A549 (cell line): ENCODE measurements at regions not wholly inside any gene's neighbourhood (a gene's known extent, or its start where the extent isn't known, plus 50 kb on each side); places are given as distances from the start of the nearest gene placed in this dataset.

ENCODE experiments used
- ATAC-seq, 2 experiments: fragments of 200-7000 bp in 1 of 2; fragments of >200 bp in 1 of 2; cut with Nextera tagmentation in 1 of 2; cut with Tn5 transposase in 1 of 2; 3 replicates each; pipeline versions ENCODE4 v1.8.0 to v1.9.1; 2018 to 2020; ENCODE audit warnings: mild to moderate bottlenecking in 1 of 2, moderate library complexity in 1 of 2
- CTCF ChIA-PET: fragments of 300-600 bp; sonication (Branson Sonifier 250); formaldehyde crosslinking; extraction: SDS; loops from one replicate; lab custom pipeline; 2021; ENCODE audit warnings: antibody characterized with exemption, inconsistent platforms; lab: Yijun Ruan, JAX
- POLR2A ChIA-PET: fragments of 350-600 bp; formaldehyde crosslinking; extraction: SDS; loops from one replicate; lab custom pipeline; 2021; ENCODE audit warnings: antibody characterized with exemption, inconsistent platforms; lab: Yijun Ruan, JAX
- DNase-seq, 2 experiments: peaks; one replicate each; pipeline versions ENCODE4 v3.0.0 to v3.0.0-alpha.2; 2011 to 2016; ENCODE audit warnings: low read depth in 1 of 2, low spot score in 1 of 2
- FAIRE-seq: peaks from 2 replicates; lab custom pipeline; 2011; peaks lifted over from hg19 to GRCh38; lab: Jason Lieb, UNC
- H3K27ac ChIP-seq, 2 experiments: fragments of >200 bp; sonication (Bioruptor Twin); formaldehyde crosslinking; 3 replicates each; pipeline ENCODE4 v1.5.1; 2016 to 2017
- H3K4me1 ChIP-seq: fragments of >200 bp; sonication (Bioruptor Twin); formaldehyde crosslinking; 3 replicates; pipeline ENCODE4 v1.6.1; 2016
- H3K4me2 ChIP-seq: fragments of >200 bp; sonication (Bioruptor Twin); formaldehyde crosslinking; 3 replicates; pipeline ENCODE4 v1.6.1; 2016
- H3K4me3 ChIP-seq: fragments of >200 bp; sonication (Bioruptor Twin); formaldehyde crosslinking; 3 replicates; pipeline ENCODE4 v1.5.1; 2016
- H3K9me3 ChIP-seq: fragments of >200 bp; sonication (Bioruptor Twin); formaldehyde crosslinking; 3 replicates; pipeline ENCODE4 v1.6.1; 2016
- CBX8 ChIP-seq: fragments of 200-600 bp; sonication (generic); IDR thresholded peaks from 2 replicates; pipeline ENCODE4 v1.6.1; 2016
- CHD2 ChIP-seq: fragments of 150-350 bp; IDR thresholded peaks from 2 replicates; pipeline ENCODE4 v1.6.1; 2014; ENCODE audit warnings: low read length; ENCODE audit not compliant: partially characterized antibody
- EHMT2 ChIP-seq: fragments of 200-600 bp; sonication (generic); IDR thresholded peaks from 2 replicates; pipeline ENCODE4 v1.6.1; 2016; ENCODE audit warnings: antibody characterized with exemption, low read depth, mild to moderate bottlenecking, moderate library complexity
- ELK1 ChIP-seq: fragments of 150-350 bp; IDR thresholded peaks from 2 replicates; pipeline ENCODE4 v1.6.1; 2014; ENCODE audit warnings: low read depth, mild to moderate bottlenecking, low read length
- FOSL2 ChIP-seq, 2 experiments: fragments of 450-650 bp in 1 of 2; fragments of >200 bp in 1 of 2; sonication (Bioruptor Twin) in 1 of 2; formaldehyde crosslinking; IDR thresholded peaks; 2 replicates each; pipeline versions ENCODE4 v1.5.0 to v1.6.1; 2016 to 2020; ENCODE audit warnings: mild to moderate bottlenecking in 1 of 2, moderate library complexity in 1 of 2
- HMGXB4 ChIP-seq: fragments of 250-450 bp; sonication (Bioruptor Pico); IDR thresholded peaks from 2 replicates; pipeline ENCODE4 v1.5.0; 2021; ENCODE audit warnings: mild to moderate bottlenecking, moderate library complexity, borderline replicate concordance
- HOXB13 ChIP-seq: fragments of 250-450 bp; sonication (Bioruptor Pico); IDR thresholded peaks from 2 replicates; pipeline ENCODE4 v1.5.0; 2020; ENCODE audit warnings: low read depth, mild to moderate bottlenecking, moderate library complexity
- KDM5A ChIP-seq: fragments of 200-600 bp; sonication (generic); IDR thresholded peaks from 2 replicates; pipeline ENCODE4 v1.6.1; 2016; ENCODE audit warnings: antibody characterized with exemption, mild to moderate bottlenecking
- MAZ ChIP-seq: fragments of 150-350 bp; IDR thresholded peaks from 2 replicates; pipeline ENCODE4 v1.6.1; 2014; ENCODE audit warnings: antibody characterized with exemption, low read depth, low read length, borderline replicate concordance
- MYC ChIP-seq: IDR thresholded peaks from 2 replicates; pipeline ENCODE4 v1.6.1; 2012; ENCODE audit warnings: mild to moderate bottlenecking, inconsistent platforms, low read length, improper control_type of control experiment, borderline replicate concordance
- NFE2L2 ChIP-seq: fragments of 150-350 bp; conservative IDR thresholded peaks from 2 replicates; pipeline ENCODE4 v1.6.1; 2014; ENCODE audit warnings: low read length
- NPAS2 ChIP-seq: fragments of 250-450 bp; sonication (Bioruptor Pico); IDR thresholded peaks from 2 replicates; pipeline ENCODE4 v1.8.0; 2022; ENCODE audit warnings: mild to moderate bottlenecking, moderate library complexity, borderline replicate concordance
- POLR2A ChIP-seq: IDR thresholded peaks from 2 replicates; pipeline ENCODE4 v1.6.1; 2012; ENCODE audit warnings: mild to moderate bottlenecking, low read length
- RFX5 ChIP-seq: fragments of 450-650 bp; IDR thresholded peaks from 2 replicates; pipeline ENCODE4 v1.7.1; 2014; ENCODE audit warnings: antibody characterized with exemption, mild to moderate bottlenecking, moderate library complexity
- RNF2 ChIP-seq: fragments of 200-600 bp; sonication (generic); IDR thresholded peaks from 2 replicates; pipeline ENCODE4 v1.6.1; 2016; ENCODE audit warnings: low read depth, mild to moderate bottlenecking, antibody characterized with exemption, moderate library complexity, borderline replicate concordance
- SMC3 ChIP-seq: fragments of >200 bp; sonication (Bioruptor Twin); formaldehyde crosslinking; IDR thresholded peaks from 3 replicates; pipeline ENCODE4 v1.6.1; 2018; ENCODE audit warnings: inconsistent platforms
- TP53 ChIP-seq: fragments of 250-450 bp; sonication (Bioruptor Pico); IDR thresholded peaks from 2 replicates; pipeline ENCODE4 v1.5.0; 2021; ENCODE audit warnings: mild to moderate bottlenecking, moderate library complexity
- ZNF302 ChIP-seq: fragments of 250-450 bp; sonication (Bioruptor Pico); IDR thresholded peaks from 2 replicates; pipeline ENCODE4 v1.9.0; 2021; ENCODE audit warnings: inconsistent platforms, mild to moderate bottlenecking, moderate library complexity
- ZSCAN20 ChIP-seq: fragments of 250-450 bp; sonication (Bioruptor Pico); IDR thresholded peaks from 2 replicates; pipeline ENCODE4 v1.8.0; 2022; ENCODE audit warnings: mild to moderate bottlenecking, moderate library complexity
- WGBS: methylation state at CpG from one replicate; pipeline ENCODE4 v1.1.6; 2017; ENCODE audit errors: missing lambda C conversion rate; 5-methylcytosine and 5-hydroxymethylcytosine counted together
- TF ChIP-seq, protein P1 (sequence below): IDR thresholded peaks from 2 replicates; pipeline ENCODE4 v1.6.1; 2012
- TF ChIP-seq, protein P2 (sequence below): fragments of >200 bp; sonication (Bioruptor Twin); formaldehyde crosslinking; IDR thresholded peaks from 3 replicates; pipeline ENCODE4 v1.5.1; 2016
- TF ChIP-seq, protein P3 (sequence below): fragments of 450-650 bp; IDR thresholded peaks from 2 replicates; pipeline ENCODE4 v1.6.1; 2014; ENCODE audit warnings: antibody characterized with exemption

DNA sequence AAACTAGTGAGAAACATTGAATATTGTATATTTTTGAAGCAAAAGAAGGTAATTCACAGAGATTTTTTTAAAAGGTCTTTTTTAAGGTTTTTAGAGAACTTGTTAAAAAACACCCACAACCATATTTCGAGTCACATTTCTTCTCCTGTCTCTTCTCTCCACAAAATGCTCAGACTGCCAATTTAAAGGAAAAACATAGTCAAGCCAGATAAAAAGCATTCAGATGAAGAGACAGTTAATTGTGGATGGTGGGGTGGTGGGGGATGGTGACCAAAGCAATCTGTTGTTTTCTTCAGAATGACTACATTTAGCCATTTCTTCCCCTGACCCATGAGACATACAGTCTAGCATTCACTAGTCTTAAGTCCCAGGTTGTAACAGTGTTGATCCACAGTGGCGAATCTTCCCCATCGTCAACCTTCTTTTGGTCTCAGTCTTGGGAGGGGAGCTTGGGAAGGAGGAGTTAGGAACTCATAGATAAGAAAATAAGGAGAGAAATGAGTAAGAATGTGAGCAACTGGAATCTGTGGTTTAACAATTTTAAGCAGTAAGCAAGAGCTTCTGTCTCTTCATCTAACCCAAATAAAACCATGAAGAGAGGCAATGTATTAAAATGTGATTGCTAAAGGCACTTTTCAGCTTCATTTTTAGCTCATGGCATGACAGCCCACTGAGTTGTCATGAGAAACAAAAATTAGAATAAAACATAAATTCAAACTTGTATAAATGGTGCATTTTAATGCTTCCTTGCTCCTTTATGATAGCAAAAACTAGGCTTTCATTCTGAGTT, 413.7 kb upstream of the FSHR start:
- ATAC-seq (no peak), FAIRE-seq (no peak)
- Histone ChIP-seq H3K27ac (no peak overlapping the region), H3K4me1 (no peaks in the 10 kb centered on the region), H3K4me2 (no peak overlapping the region)
- CTCF ChIA-PET, result no interaction called here
- TF ChIP-seq, protein P1, sequence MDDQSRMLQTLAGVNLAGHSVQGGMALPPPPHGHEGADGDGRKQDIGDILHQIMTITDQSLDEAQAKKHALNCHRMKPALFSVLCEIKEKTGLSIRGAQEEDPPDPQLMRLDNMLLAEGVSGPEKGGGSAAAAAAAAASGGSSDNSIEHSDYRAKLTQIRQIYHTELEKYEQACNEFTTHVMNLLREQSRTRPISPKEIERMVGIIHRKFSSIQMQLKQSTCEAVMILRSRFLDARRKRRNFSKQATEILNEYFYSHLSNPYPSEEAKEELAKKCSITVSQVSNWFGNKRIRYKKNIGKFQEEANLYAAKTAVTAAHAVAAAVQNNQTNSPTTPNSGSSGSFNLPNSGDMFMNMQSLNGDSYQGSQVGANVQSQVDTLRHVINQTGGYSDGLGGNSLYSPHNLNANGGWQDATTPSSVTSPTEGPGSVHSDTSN, result no peak
- TF ChIP-seq CHD2 (no peak), HOXB13 (CRISPR knock-in tag) (no peak), NFE2L2 (no peak), POLR2A (no peak), ELK1 (no peak), EHMT2 (no peak), RNF2 (no peak), RFX5 (no peak), TP53 (CRISPR knock-in tag) (no peak), FOSL2 (IDR thresholded peaks at IDR 0.05) (no peak), FOSL2 (CRISPR knock-in tag; IDR thresholded peaks at IDR 0.05) (no peak), HMGXB4 (no peak), KDM5A (no peak), MYC (no peak), ZSCAN20 (CRISPR knock-in tag) (no peak), MAZ (no peak), NPAS2 (CRISPR knock-in tag) (no peak)
- TF ChIP-seq, protein P2, sequence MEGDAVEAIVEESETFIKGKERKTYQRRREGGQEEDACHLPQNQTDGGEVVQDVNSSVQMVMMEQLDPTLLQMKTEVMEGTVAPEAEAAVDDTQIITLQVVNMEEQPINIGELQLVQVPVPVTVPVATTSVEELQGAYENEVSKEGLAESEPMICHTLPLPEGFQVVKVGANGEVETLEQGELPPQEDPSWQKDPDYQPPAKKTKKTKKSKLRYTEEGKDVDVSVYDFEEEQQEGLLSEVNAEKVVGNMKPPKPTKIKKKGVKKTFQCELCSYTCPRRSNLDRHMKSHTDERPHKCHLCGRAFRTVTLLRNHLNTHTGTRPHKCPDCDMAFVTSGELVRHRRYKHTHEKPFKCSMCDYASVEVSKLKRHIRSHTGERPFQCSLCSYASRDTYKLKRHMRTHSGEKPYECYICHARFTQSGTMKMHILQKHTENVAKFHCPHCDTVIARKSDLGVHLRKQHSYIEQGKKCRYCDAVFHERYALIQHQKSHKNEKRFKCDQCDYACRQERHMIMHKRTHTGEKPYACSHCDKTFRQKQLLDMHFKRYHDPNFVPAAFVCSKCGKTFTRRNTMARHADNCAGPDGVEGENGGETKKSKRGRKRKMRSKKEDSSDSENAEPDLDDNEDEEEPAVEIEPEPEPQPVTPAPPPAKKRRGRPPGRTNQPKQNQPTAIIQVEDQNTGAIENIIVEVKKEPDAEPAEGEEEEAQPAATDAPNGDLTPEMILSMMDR, result no peak
- TF ChIP-seq, protein P3, sequence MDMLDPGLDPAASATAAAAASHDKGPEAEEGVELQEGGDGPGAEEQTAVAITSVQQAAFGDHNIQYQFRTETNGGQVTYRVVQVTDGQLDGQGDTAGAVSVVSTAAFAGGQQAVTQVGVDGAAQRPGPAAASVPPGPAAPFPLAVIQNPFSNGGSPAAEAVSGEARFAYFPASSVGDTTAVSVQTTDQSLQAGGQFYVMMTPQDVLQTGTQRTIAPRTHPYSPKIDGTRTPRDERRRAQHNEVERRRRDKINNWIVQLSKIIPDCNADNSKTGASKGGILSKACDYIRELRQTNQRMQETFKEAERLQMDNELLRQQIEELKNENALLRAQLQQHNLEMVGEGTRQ, result no peak
- TF ChIP-seq, all 56 proteins: peak for 0
- Histone ChIP-seq H3K4me3 (no peak overlapping the region), H3K9me3 (no peaks in the 10 kb centered on the region; the same call in 1 of the 3 replicates)
- 18% methylated on average over 3 of the region's 3 CpGs for WGBS
- POLR2A ChIA-PET, result no interaction called here
- DNase-seq, result no peak

DNA sequence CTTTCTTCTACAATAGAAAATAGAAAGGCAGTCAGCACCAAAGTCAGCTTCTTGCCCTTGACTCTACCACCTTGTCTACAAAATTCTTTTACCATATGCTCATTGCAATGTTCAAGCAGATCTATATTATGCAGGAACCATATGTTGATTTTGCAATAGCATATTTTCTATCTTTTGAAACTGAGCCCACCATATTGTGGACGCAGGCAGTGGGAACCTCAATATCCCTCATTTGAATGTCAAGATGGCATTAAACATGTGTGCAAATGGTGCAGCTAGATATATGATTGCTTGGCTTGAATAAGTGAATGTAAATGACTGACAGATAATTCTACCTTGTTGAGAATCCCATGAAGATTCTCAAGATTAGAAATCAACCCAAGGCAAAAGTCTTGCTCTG, 412.7 kb upstream of the FSHR start:
- no peak overlapping the region for H3K4me3 ChIP-seq
- no peak for FAIRE-seq
- no peak for DNase-seq
- no peak overlapping the region for H3K4me2 ChIP-seq
- ChIA-PET CTCF (interaction anchor here (1.1 kb wide), 1 partner anchor 21 kb away, joined by 3 read pairs; no protein-coding TSS in a partner anchor), POLR2A (no interaction called here)
- no peaks in the 10 kb centered on the region; the same call in 2 of the 3 replicates for H3K9me3 ChIP-seq
- no peak for ATAC-seq
- no peak overlapping the region for H3K27ac ChIP-seq
- WGBS, result 8% methylated on average over 1 of the region's 1 CpG
- TF ChIP-seq FOSL2 (IDR thresholded peaks at IDR 0.05), result no peak
- no peak for TF ChIP-seq FOSL2 (CRISPR knock-in tag; IDR thresholded peaks at IDR 0.05)
- TF ChIP-seq MYC, result no peak
- TF ChIP-seq SMC3, result no peak
- no peak for TF ChIP-seq ZNF302 (CRISPR knock-in tag)
- no peak for TF ChIP-seq CBX8
- no peaks in the 10 kb centered on the region for H3K4me1 ChIP-seq
